ENCODE measurements at regions not wholly inside any gene's neighbourhood (a gene's known extent, or its start where the extent isn't known, plus 50 kb on each side); places are given as distances from the start of the nearest gene placed in this dataset.

GRCh38 chr17:72282439-72283029, 161.7 kb downstream of the SOX9 start:
- TF ChIP-seq POLR2A (IDR thresholded peaks at IDR 0.05) (no peak), CTCF (IDR thresholded peaks at IDR 0.05) (no peak)

Measured in vagina (tissue), 2 donors.